MG63 (cell line): ENCODE measurements at regions not wholly inside any gene's neighbourhood (a gene's known extent, or its start where the extent isn't known, plus 50 kb on each side); places are given as distances from the start of the nearest gene placed in this dataset.
"Not testable (repeated sequence)": the region's sequence is repeated elsewhere in the genome, so short reads cannot be mapped to it uniquely, and the experiment has no call there.

Source experiments
- DNase-seq: peaks from one replicate; pipeline ENCODE4 v3.0.0-alpha.2; 2020
- H3K27me3 ChIP-seq: fragments of 250-450 bp; sonication (Bioruptor Pico); 2 replicates; pipeline ENCODE4 v1.5.1; 2020; ENCODE audit warnings: mild to moderate bottlenecking, moderate library complexity
- H3K36me3 ChIP-seq: fragments of 250-450 bp; sonication (Bioruptor Pico); 2 replicates; pipeline ENCODE4 v1.5.1; 2020; ENCODE audit warnings: mild to moderate bottlenecking, moderate library complexity
- H3K4me3 ChIP-seq: fragments of 250-450 bp; sonication (Bioruptor Pico); 2 replicates; pipeline ENCODE4 v1.5.1; 2020; ENCODE audit warnings: mild to moderate bottlenecking, moderate library complexity
- H3K9me3 ChIP-seq: fragments of 250-450 bp; sonication (Bioruptor Pico); 2 replicates; pipeline ENCODE4 v1.5.1; 2020; ENCODE audit warnings: mild to moderate bottlenecking, moderate library complexity

- Histone ChIP-seq H3K27me3 (no peaks in the 10 kb centered on the region), H3K36me3 (no peaks in the 10 kb centered on the region), H3K4me3 (no peak overlapping the region), H3K9me3 (no peaks in the 10 kb centered on the region)
- DNase-seq, result no peak
Measured at GRCh38 chr17:33551075-33551474, 258.0 kb upstream of the ASIC2 start.

- H3K9me3 ChIP-seq, result no peaks in the 10 kb centered on the region
- H3K4me3 ChIP-seq, result no peak overlapping the region
- no peak for DNase-seq
- H3K36me3 ChIP-seq, result no peaks in the 10 kb centered on the region
- H3K27me3 ChIP-seq, result no peaks in the 10 kb centered on the region
Measured at GRCh38 chr17:33551911-33552310, 258.8 kb upstream of the ASIC2 start.

GRCh38 chr17:33560165-33560564, 267.1 kb upstream of the ASIC2 start:
- DNase-seq, result no peak
- Histone ChIP-seq H3K27me3 (no peaks in the 10 kb centered on the region), H3K9me3 (no peaks in the 10 kb centered on the region), H3K36me3 (no peaks in the 10 kb centered on the region), H3K4me3 (no peak overlapping the region)

- DNase-seq, result no peak
- no peaks in the 10 kb centered on the region for H3K9me3 ChIP-seq
- no peaks in the 10 kb centered on the region for H3K36me3 ChIP-seq
- H3K27me3 ChIP-seq, result no peaks in the 10 kb centered on the region
- H3K4me3 ChIP-seq, result no peak overlapping the region
Measured at GRCh38 chr17:33560871-33561270, 267.8 kb upstream of the ASIC2 start.

- no peak for DNase-seq
- H3K36me3 ChIP-seq, result no peaks in the 10 kb centered on the region
- H3K27me3 ChIP-seq, result no peaks in the 10 kb centered on the region
- H3K9me3 ChIP-seq, result no peaks in the 10 kb centered on the region
- no peak overlapping the region for H3K4me3 ChIP-seq
Measured at GRCh38 chr17:33561569-33562334, 268.7 kb upstream of the ASIC2 start.

- H3K27me3 ChIP-seq, result no peaks in the 10 kb centered on the region
- H3K36me3 ChIP-seq, result no peaks in the 10 kb centered on the region
- no peak overlapping the region for H3K4me3 ChIP-seq
- DNase-seq, result no peak
- no peaks in the 10 kb centered on the region for H3K9me3 ChIP-seq
Measured at GRCh38 chr17:33562792-33563191, 269.7 kb upstream of the ASIC2 start.

GRCh38 chr17:33564146-33564545, 271.1 kb upstream of the ASIC2 start:
- H3K36me3 ChIP-seq, result no peaks in the 10 kb centered on the region

GRCh38 chr17:33567223-33567622, 274.1 kb upstream of the ASIC2 start:
- Histone ChIP-seq H3K4me3 (no peak overlapping the region), H3K27me3 (no peaks in the 10 kb centered on the region), H3K9me3 (no peaks in the 10 kb centered on the region), H3K36me3 (no peaks in the 10 kb centered on the region)
- no peak for DNase-seq

More at GRCh38 chr17:33564146-33564545, 271.1 kb upstream of the ASIC2 start:
- no peak overlapping the region for H3K4me3 ChIP-seq
- no peak for DNase-seq
- no peaks in the 10 kb centered on the region for H3K27me3 ChIP-seq
- H3K9me3 ChIP-seq, result no peaks in the 10 kb centered on the region

GRCh38 chr17:33572615-33573014, 279.5 kb upstream of the ASIC2 start:
- DNase-seq, result no peak

GRCh38 chr17:33574942-33575445, 281.9 kb upstream of the ASIC2 start:
- H3K9me3 ChIP-seq, result no peaks in the 10 kb centered on the region
- H3K36me3 ChIP-seq, result no peaks in the 10 kb centered on the region
- H3K4me3 ChIP-seq, result no peak overlapping the region
- no peak for DNase-seq
- H3K27me3 ChIP-seq, result no peaks in the 10 kb centered on the region

More at GRCh38 chr17:33572615-33573014, 279.5 kb upstream of the ASIC2 start:
- H3K4me3 ChIP-seq, result no peak overlapping the region
- no peaks in the 10 kb centered on the region for H3K36me3 ChIP-seq
- no peaks in the 10 kb centered on the region for H3K9me3 ChIP-seq
- H3K27me3 ChIP-seq, result no peaks in the 10 kb centered on the region

- DNase-seq, H3K27me3 ChIP-seq, H3K4me3 ChIP-seq, H3K9me3 ChIP-seq, H3K36me3 ChIP-seq: not testable (repeated sequence)
Measured at GRCh38 chr17:33579740-33580139, 286.6 kb upstream of the ASIC2 start.

GRCh38 chr17:33580215-33580614, 287.1 kb upstream of the ASIC2 start:
- H3K27me3 ChIP-seq, result no peaks in the 10 kb centered on the region
- no peaks in the 10 kb centered on the region for H3K36me3 ChIP-seq
- H3K4me3 ChIP-seq, result no peak overlapping the region
- DNase-seq, result no peak
- no peaks in the 10 kb centered on the region for H3K9me3 ChIP-seq

- H3K27me3 ChIP-seq, result no peaks in the 10 kb centered on the region
- no peaks in the 10 kb centered on the region for H3K9me3 ChIP-seq
- no peaks in the 10 kb centered on the region for H3K36me3 ChIP-seq
- no peak for DNase-seq
- no peak overlapping the region for H3K4me3 ChIP-seq
Measured at GRCh38 chr17:33582661-33583060, 289.6 kb upstream of the ASIC2 start.

GRCh38 chr17:33583518-33584417, 290.7 kb upstream of the ASIC2 start:
- H3K4me3 ChIP-seq, result no peak overlapping the region
- no peaks in the 10 kb centered on the region for H3K9me3 ChIP-seq
- H3K36me3 ChIP-seq, result no peaks in the 10 kb centered on the region
- DNase-seq, result no peak
- no peaks in the 10 kb centered on the region for H3K27me3 ChIP-seq

GRCh38 chr17:33593991-33594390, 300.9 kb upstream of the ASIC2 start:
- H3K27me3 ChIP-seq, result no peaks in the 10 kb centered on the region
- H3K36me3 ChIP-seq, result no peaks in the 10 kb centered on the region
- no peak for DNase-seq

GRCh38 chr17:33595828-33596227, 302.7 kb upstream of the ASIC2 start:
- Histone ChIP-seq H3K9me3 (no peaks in the 10 kb centered on the region), H3K4me3 (no peak overlapping the region), H3K27me3 (no peaks in the 10 kb centered on the region), H3K36me3 (no peaks in the 10 kb centered on the region)
- no peak for DNase-seq

More at GRCh38 chr17:33593991-33594390, 300.9 kb upstream of the ASIC2 start:
- Histone ChIP-seq H3K4me3 (no peak overlapping the region), H3K9me3 (no peaks in the 10 kb centered on the region)

- Histone ChIP-seq H3K4me3 (no peak overlapping the region), H3K27me3 (no peaks in the 10 kb centered on the region), H3K9me3 (no peaks in the 10 kb centered on the region), H3K36me3 (no peaks in the 10 kb centered on the region)
- DNase-seq, result no peak
Measured at GRCh38 chr17:33596899-33597298, 303.8 kb upstream of the ASIC2 start.
